ENCODE measurements at regions not wholly inside any gene's neighbourhood (a gene's known extent, or its start where the extent isn't known, plus 50 kb on each side); places are given as distances from the start of the nearest gene placed in this dataset.

- H3K27me3 ChIP-seq = no peaks in the 10 kb centered on the region
- WGBS, 4 donors = 87 to 93% (median 88%) methylated on average over 19 of the region's 19 CpGs
- ATAC-seq (no peak), DNase-seq (no peak)
- H3K4me3 ChIP-seq = no peak overlapping the region
- H3K36me3 ChIP-seq = no peaks in the 10 kb centered on the region
- no peaks in the 10 kb centered on the region for H3K4me1 ChIP-seq
- TF ChIP-seq CTCF (IDR thresholded peaks at IDR 0.05) (no peak), POLR2A (IDR thresholded peaks at IDR 0.05) (no peak)
- intact Hi-C loops (cut with DNase I) = no loop called here
- H3K9me3 ChIP-seq = peaks cover 0 to 4% (median 0%) of the 10 kb centered on the region in 12 donors
- H3K27ac ChIP-seq = no peak overlapping the region
Measured at GRCh38 chr7:138378741-138379559, 81.1 kb upstream of the TRIM24 start.

GRCh38 chr7:138382862-138383565 lies 77.0 kb upstream of the TRIM24 start:
- intact Hi-C loops (cut with DNase I) = no loop called here
- DNase-seq = no peak

GRCh38 chr7:138386821-138387220 lies 73.2 kb upstream of the TRIM24 start:
- no peak for ATAC-seq
- WGBS, 4 donors = 82 to 88% (median 86%) methylated on average over 4 of the region's 4 CpGs
- no peak for DNase-seq
- no peaks in the 10 kb centered on the region for H3K36me3 ChIP-seq
- H3K9me3 ChIP-seq = peaks cover 0 to 3% (median 0%) of the 10 kb centered on the region in 12 donors
- H3K27me3 ChIP-seq = no peaks in the 10 kb centered on the region
- TF ChIP-seq CTCF (IDR thresholded peaks at IDR 0.05) = no peak
- no peak for TF ChIP-seq POLR2A (IDR thresholded peaks at IDR 0.05)
- intact Hi-C loops (cut with DNase I) = no loop called here
- H3K4me1 ChIP-seq = no peaks in the 10 kb centered on the region
- no peak overlapping the region for H3K27ac ChIP-seq
- no peak overlapping the region for H3K4me3 ChIP-seq

More at GRCh38 chr7:138382862-138383565, 77.0 kb upstream of the TRIM24 start:
- no peak for ATAC-seq
- Histone ChIP-seq H3K27ac (no peak overlapping the region), H3K36me3 (no peaks in the 10 kb centered on the region), H3K9me3 (peaks cover 0 to 4% (median 0%) of the 10 kb centered on the region in 12 donors), H3K4me3 (no peak overlapping the region), H3K27me3 (no peaks in the 10 kb centered on the region), H3K4me1 (no peaks in the 10 kb centered on the region)
- TF ChIP-seq CTCF (IDR thresholded peaks at IDR 0.05) (no peak), POLR2A (IDR thresholded peaks at IDR 0.05) (no peak)
- 89 to 98% (median 90%) methylated on average over 2 of the region's 2 CpGs for whole genome bisulfite sequencing, 4 donors

- Histone ChIP-seq H3K9me3 (peaks cover 0 to 3% (median 0%) of the 10 kb centered on the region in 12 donors), H3K27me3 (no peaks in the 10 kb centered on the region), H3K4me3 (no peak overlapping the region), H3K27ac (no peak overlapping the region), H3K36me3 (no peaks in the 10 kb centered on the region), H3K4me1 (no peaks in the 10 kb centered on the region)
- TF ChIP-seq CTCF (IDR thresholded peaks at IDR 0.05) = no peak
- no peak for TF ChIP-seq POLR2A (IDR thresholded peaks at IDR 0.05)
- ATAC-seq = no peak
- 93 to 98% (median 95%) methylated on average over 6 of the region's 6 CpGs for whole genome bisulfite sequencing, 4 donors
- intact Hi-C loops (cut with DNase I) = no loop called here
- DNase-seq = no peak
Measured at GRCh38 chr7:138387755-138388475, 72.1 kb upstream of the TRIM24 start.
